GM12878 (cell line): ENCODE measurements at regions not wholly inside any gene's neighbourhood (a gene's known extent, or its start where the extent isn't known, plus 50 kb on each side); places are given as distances from the start of the nearest gene placed in this dataset.

Experiments used
- ATAC-seq: fragments of 200-7000 bp; cut with Tn5 transposase; 3 replicates; pipeline ENCODE4 v1.9.1; 2020; ENCODE audit warnings: mild to moderate bottlenecking, moderate library complexity
- BruUV-seq: library from RNA; stranded (reverse); fragments of 400-500 nt; replicated peaks from 2 replicates; lab custom pipeline; 2021; lab: Mats Ljungman, UMichigan
- CTCF ChIA-PET: fragments of 300-600 bp; sonication (Branson Sonifier 250); formaldehyde crosslinking; extraction: SDS; loops from one replicate; lab custom pipeline; 2021; ENCODE audit warnings: inconsistent platforms; lab: Yijun Ruan, JAX
- POLR2A ChIA-PET: fragments of 350-600 bp; formaldehyde crosslinking; extraction: SDS; loops from one replicate; lab custom pipeline; 2021; ENCODE audit warnings: inconsistent platforms; lab: Charles Lee
- RAD21 ChIA-PET: fragments of 300-600 bp; sonication (Branson Sonifier 250); formaldehyde crosslinking; loops from one replicate; lab custom pipeline; 2023; ENCODE audit warnings: antibody characterized with exemption; ENCODE audit not compliant: unreplicated experiment; lab: Charles Lee
- SMC1A ChIA-PET: fragments of 300-600 bp; sonication (Branson Sonifier 250); formaldehyde crosslinking; loops from one replicate; lab custom pipeline; 2023; ENCODE audit not compliant: unreplicated experiment, uncharacterized antibody; lab: Charles Lee
- DNase-seq: peaks from one replicate; pipeline ENCODE4 v3.0.0-alpha.2; 2011; ENCODE audit warnings: low read depth, low spot score
- FAIRE-seq: peaks from 3 replicates; lab custom pipeline; 2011; peaks lifted over from hg19 to GRCh38; lab: Jason Lieb, UNC
- H2AFZ ChIP-seq: 2 replicates; pipeline ENCODE4 v1.6.0; 2011; ENCODE audit warnings: low read depth, low read length, control low read depth; ENCODE audit not compliant: control insufficient read depth
- H3K27ac ChIP-seq: 2 replicates; pipeline ENCODE4 v1.5.1; 2011; ENCODE audit warnings: control low read depth; ENCODE audit not compliant: control insufficient read depth, insufficient read depth
- H3K27me3 ChIP-seq, 2 experiments: replicated peaks in 1 of 2; 2 replicates each; pipeline versions ENCODE4 v1.6.0 to v1.6.1; 2011; ENCODE audit warnings: low read length in 1 of 2; ENCODE audit not compliant: control insufficient read depth in 2 of 2, insufficient read depth in 2 of 2
- H3K36me3 ChIP-seq, 2 experiments: 2 replicates each; pipeline ENCODE4 v1.5.1; 2011; ENCODE audit warnings: low read length in 1 of 2; ENCODE audit not compliant: control insufficient read depth in 2 of 2, insufficient read depth in 2 of 2
- H3K4me1 ChIP-seq: 2 replicates; pipeline ENCODE4 v1.6.1; 2011; ENCODE audit warnings: mild to moderate bottlenecking, low read length, moderate library complexity, mixed read lengths; ENCODE audit not compliant: control insufficient read depth, insufficient read depth
- H3K4me2 ChIP-seq: 2 replicates; pipeline ENCODE4 v1.6.0; 2011; ENCODE audit warnings: control low read depth; ENCODE audit not compliant: control insufficient read depth, insufficient read depth
- H3K4me3 ChIP-seq: fragments of 200-600 bp; sonication (generic); 2 replicates; pipeline ENCODE4 v1.5.1; 2016
- H3K79me2 ChIP-seq: 2 replicates; pipeline ENCODE4 v1.6.0; 2011; ENCODE audit warnings: low read length; ENCODE audit not compliant: control insufficient read depth, insufficient read depth
- H3K9ac ChIP-seq: 2 replicates; pipeline ENCODE4 v1.8.0; 2011; ENCODE audit warnings: low read length, control low read depth, mixed read lengths; ENCODE audit not compliant: control insufficient read depth, insufficient read depth
- H3K9me3 ChIP-seq: replicated peaks from 3 replicates; pipeline ENCODE4 v1.5.1; 2011; ENCODE audit warnings: mild to moderate bottlenecking, low read length; ENCODE audit not compliant: control insufficient read depth, insufficient read depth
- H4K20me1 ChIP-seq: 2 replicates; pipeline ENCODE4 v1.6.0; 2011; ENCODE audit not compliant: control insufficient read depth, insufficient read depth
- CBFB ChIP-seq: IDR thresholded peaks from 2 replicates; pipeline ENCODE4 v1.6.1; 2016; ENCODE audit warnings: antibody characterized with exemption, low read depth
- CUX1 ChIP-seq: IDR thresholded peaks from 2 replicates; pipeline ENCODE4 v1.6.1; 2012; ENCODE audit warnings: improper control_type of control experiment, low read depth, low read length; ENCODE audit not compliant: insufficient replicate concordance
- HDGF ChIP-seq: fragments of 450-650 bp; IDR thresholded peaks from 2 replicates; pipeline ENCODE4 v1.6.1; 2016; ENCODE audit warnings: antibody characterized with exemption
- IKZF1 ChIP-seq: fragments of 450-650 bp; conservative IDR thresholded peaks from 2 replicates; pipeline ENCODE4 v1.6.1; 2017; ENCODE audit warnings: antibody characterized with exemption, mild to moderate bottlenecking
- MEF2B ChIP-seq: fragments of 450-650 bp; IDR thresholded peaks from 2 replicates; pipeline ENCODE4 v1.6.1; 2018; ENCODE audit warnings: mild to moderate bottlenecking, moderate library complexity; ENCODE audit not compliant: partially characterized antibody, poor library complexity, severe bottlenecking
- PAX8 ChIP-seq: fragments of 450-650 bp; IDR thresholded peaks from 2 replicates; pipeline ENCODE4 v1.6.1; 2017; ENCODE audit warnings: mild to moderate bottlenecking, moderate library complexity
- ZBTB11 ChIP-seq: fragments of 450-650 bp; formaldehyde crosslinking; IDR thresholded peaks from 2 replicates; pipeline ENCODE4 v1.5.0; 2022; ENCODE audit warnings: mild to moderate bottlenecking, missing genetic modification characterization
- ZNF592 ChIP-seq: fragments of 450-650 bp; IDR thresholded peaks from 2 replicates; pipeline ENCODE4 v1.6.1; 2017; ENCODE audit warnings: mild to moderate bottlenecking, moderate library complexity
- WGBS: methylation state at CpG from one replicate; pipeline ENCODE4 v1.1.6; 2016; ENCODE audit warnings: low lambda C conversion rate; ENCODE audit not compliant: insufficient replicate concordance, insufficient coverage; ENCODE audit errors: missing lambda C conversion rate; 5-methylcytosine and 5-hydroxymethylcytosine counted together
- in situ Hi-C: fragments of 300-500 bp; cut with MboI; formaldehyde crosslinking; loops from 9 replicates; pipeline ENCODE4 v1.14.3; 2018; ENCODE audit warnings: mixed read lengths
- intact Hi-C: fragments of 100-400 bp; cut with micrococcal nuclease; formaldehyde crosslinking; loops from one replicate; pipeline ENCODE4 v1.14.2; 2022; ENCODE audit not compliant: unreplicated experiment

- in situ Hi-C loops: no loop called here
- H3K4me2 ChIP-seq: no peak overlapping the region
- H3K36me3 ChIP-seq: no peaks in the 10 kb centered on the region
- H3K9me3 ChIP-seq: no peaks in the 10 kb centered on the region
- intact Hi-C loops: no loop called here
- H2AFZ ChIP-seq: no peak overlapping the region
- ChIA-PET CTCF (interaction anchor here (1.2 kb wide), 1 partner anchor 176 kb away, joined by 3 read pairs; no protein-coding TSS in a partner anchor), SMC1A (no interaction called here), POLR2A (interaction anchor here (0.6 kb wide), 1 partner anchor 1126 kb away, joined by 3 read pairs; no protein-coding TSS in a partner anchor), RAD21 (no interaction called here)
- no peak for ATAC-seq
- H3K27me3 ChIP-seq: no peaks in the 10 kb centered on the region; a peak in 1 of 4 replicates
- no peak for FAIRE-seq
- WGBS: 34% methylated on average over 19 of the region's 20 CpGs
- no peak for DNase-seq
- H3K4me1 ChIP-seq: no peaks in the 10 kb centered on the region
- no peaks in the 10 kb centered on the region for H3K79me2 ChIP-seq
- no peak overlapping the region for H3K9ac ChIP-seq
- no peak overlapping the region for H3K4me3 ChIP-seq
- BruUV-seq: no TSS peak
- H3K27ac ChIP-seq: no peak overlapping the region
- H4K20me1 ChIP-seq: no peaks in the 10 kb centered on the region
- TF ChIP-seq PAX8 (no peak), ZBTB11 (CRISPR knock-in tag) (no peak), IKZF1 (no peak), CUX1 (no peak), CBFB (no peak), MEF2B (no peak), HDGF (no peak), ZNF592 (no peak)
Observed at GRCh38 chr2:238697193-238698071, 150.5 kb upstream of the TWIST2 start.
